T-helper 2 cell treated with Interferon-gamma antibody and Interleukin-4, amounts not matched to agents 5 μg/mL and 100 μg/mL, for 36 hours (primary cell): ENCODE measurements at regions not wholly inside any gene's neighbourhood (a gene's known extent, or its start where the extent isn't known, plus 50 kb on each side); places are given as distances from the start of the nearest gene placed in this dataset.

Experiments used
- DNase-seq: peaks from one replicate; pipeline ENCODE4 v3.0.0; 2021; ENCODE audit warnings: low spot score
- H3K27ac Mint-ChIP-seq: one replicate; pipeline ENCODE4 v1.8.0; 2021; ENCODE audit warnings: mild to moderate bottlenecking, mixed read lengths
- H3K27me3 Mint-ChIP-seq: one replicate; pipeline ENCODE4 v1.8.0; 2021; ENCODE audit warnings: low read depth, mixed read lengths
- H3K36me3 Mint-ChIP-seq: one replicate; pipeline ENCODE4 v1.8.0; 2021; ENCODE audit warnings: low read depth, mixed read lengths
- H3K4me1 Mint-ChIP-seq: one replicate; pipeline ENCODE4 v1.8.0; 2021; ENCODE audit warnings: low read depth, mixed read lengths
- H3K4me3 Mint-ChIP-seq: one replicate; pipeline ENCODE4 v1.8.0; 2022; ENCODE audit warnings: mild to moderate bottlenecking, moderate library complexity, mixed read lengths
- H3K9me3 Mint-ChIP-seq: one replicate; pipeline ENCODE4 v1.8.0; 2021; ENCODE audit warnings: mixed read lengths

GRCh38 chr7:41885748-41886147 is 182.9 kb upstream of the INHBA start:
- Mint-ChIP-seq H3K36me3 (peaks cover 24% of the 10 kb centered on the region), H3K27me3 (no peaks in the 10 kb centered on the region), H3K4me3 (no peak overlapping the region), H3K27ac (no peak overlapping the region), H3K9me3 (peaks cover 17% of the 10 kb centered on the region), H3K4me1 (peaks cover 45% of the 10 kb centered on the region)
- DNase-seq = no peak

- H3K36me3 Mint-ChIP-seq = peaks cover 29% of the 10 kb centered on the region
- H3K4me1 Mint-ChIP-seq = peaks cover 49% of the 10 kb centered on the region
- DNase-seq = no peak
- H3K27ac Mint-ChIP-seq = no peak overlapping the region
- H3K4me3 Mint-ChIP-seq = no peak overlapping the region
- peaks cover 20% of the 10 kb centered on the region for H3K9me3 Mint-ChIP-seq
- no peaks in the 10 kb centered on the region for H3K27me3 Mint-ChIP-seq
Observed at GRCh38 chr7:41885078-41885477, 182.2 kb upstream of the INHBA start.

GRCh38 chr7:41882745-41883420 is 180.0 kb upstream of the INHBA start:
- peaks cover 35% of the 10 kb centered on the region for H3K36me3 Mint-ChIP-seq
- peak overlapping the region; percentile 80 for H3K4me3 Mint-ChIP-seq
- peaks cover 25% of the 10 kb centered on the region for H3K9me3 Mint-ChIP-seq
- H3K27ac Mint-ChIP-seq = peak overlapping the region; percentile 98
- no peak for DNase-seq
- H3K4me1 Mint-ChIP-seq = peaks cover 44% of the 10 kb centered on the region
- no peaks in the 10 kb centered on the region for H3K27me3 Mint-ChIP-seq

GRCh38 chr7:41882256-41882655 is 179.4 kb upstream of the INHBA start:
- DNase-seq = no peak
- H3K27ac Mint-ChIP-seq = peak overlapping the region; percentile 98
- no peaks in the 10 kb centered on the region for H3K27me3 Mint-ChIP-seq
- H3K9me3 Mint-ChIP-seq = peaks cover 25% of the 10 kb centered on the region
- H3K36me3 Mint-ChIP-seq = peaks cover 35% of the 10 kb centered on the region
- peak overlapping the region; percentile 80 for H3K4me3 Mint-ChIP-seq
- peaks cover 39% of the 10 kb centered on the region for H3K4me1 Mint-ChIP-seq

- Mint-ChIP-seq H3K4me3 (peak overlapping the region; percentile 80), H3K36me3 (peaks cover 35% of the 10 kb centered on the region), H3K27me3 (no peaks in the 10 kb centered on the region), H3K9me3 (peaks cover 25% of the 10 kb centered on the region), H3K4me1 (peaks cover 40% of the 10 kb centered on the region), H3K27ac (peak overlapping the region; percentile 98)
- peak; percentile 90 for DNase-seq
Observed at GRCh38 chr7:41881331-41882130, 178.6 kb upstream of the INHBA start.

GRCh38 chr7:41880107-41880506 is 177.2 kb upstream of the INHBA start:
- Mint-ChIP-seq H3K4me1 (peaks cover 45% of the 10 kb centered on the region), H3K4me3 (no peak overlapping the region), H3K9me3 (peaks cover 25% of the 10 kb centered on the region), H3K27me3 (no peaks in the 10 kb centered on the region), H3K36me3 (peaks cover 38% of the 10 kb centered on the region), H3K27ac (peak overlapping the region; percentile 98)
- no peak for DNase-seq

- Mint-ChIP-seq H3K4me1 (peaks cover 46% of the 10 kb centered on the region), H3K36me3 (peaks cover 38% of the 10 kb centered on the region), H3K9me3 (peaks cover 25% of the 10 kb centered on the region), H3K4me3 (no peak overlapping the region), H3K27me3 (no peaks in the 10 kb centered on the region), H3K27ac (no peak overlapping the region)
- no peak for DNase-seq
Observed at GRCh38 chr7:41879403-41879802, 176.5 kb upstream of the INHBA start.

GRCh38 chr7:41878309-41879295 is 175.7 kb upstream of the INHBA start:
- peaks cover 38% of the 10 kb centered on the region for H3K36me3 Mint-ChIP-seq
- H3K4me3 Mint-ChIP-seq = no peak overlapping the region
- no peak for DNase-seq
- peaks cover 25% of the 10 kb centered on the region for H3K9me3 Mint-ChIP-seq
- peaks cover 54% of the 10 kb centered on the region for H3K4me1 Mint-ChIP-seq
- no peaks in the 10 kb centered on the region for H3K27me3 Mint-ChIP-seq
- no peak overlapping the region for H3K27ac Mint-ChIP-seq

- H3K9me3 Mint-ChIP-seq = peaks cover 17% of the 10 kb centered on the region
- H3K27ac Mint-ChIP-seq = no peak overlapping the region
- H3K4me1 Mint-ChIP-seq = peaks cover 50% of the 10 kb centered on the region
- H3K36me3 Mint-ChIP-seq = peaks cover 27% of the 10 kb centered on the region
- DNase-seq = no peak
- H3K27me3 Mint-ChIP-seq = no peaks in the 10 kb centered on the region
- no peak overlapping the region for H3K4me3 Mint-ChIP-seq
Observed at GRCh38 chr7:41877118-41877517, 174.2 kb upstream of the INHBA start.

- Mint-ChIP-seq H3K27ac (no peak overlapping the region), H3K27me3 (no peaks in the 10 kb centered on the region), H3K36me3 (peaks cover 19% of the 10 kb centered on the region), H3K9me3 (peaks cover 13% of the 10 kb centered on the region), H3K4me1 (peaks cover 40% of the 10 kb centered on the region), H3K4me3 (no peak overlapping the region)
- DNase-seq = no peak
Observed at GRCh38 chr7:41875513-41875912, 172.6 kb upstream of the INHBA start.

- DNase-seq = peak; percentile 26
- Mint-ChIP-seq H3K4me3 (peak overlapping the region; percentile 61), H3K36me3 (peaks cover 11% of the 10 kb centered on the region), H3K27me3 (no peaks in the 10 kb centered on the region), H3K27ac (peak overlapping the region; percentile 68), H3K9me3 (peaks cover 7% of the 10 kb centered on the region), H3K4me1 (peaks cover 43% of the 10 kb centered on the region)
Observed at GRCh38 chr7:41874201-41874785, 171.4 kb upstream of the INHBA start.

- peaks cover 11% of the 10 kb centered on the region for H3K36me3 Mint-ChIP-seq
- no peak overlapping the region for H3K27ac Mint-ChIP-seq
- peak overlapping the region; percentile 2 for H3K4me3 Mint-ChIP-seq
- H3K9me3 Mint-ChIP-seq = peaks cover 7% of the 10 kb centered on the region
- no peaks in the 10 kb centered on the region for H3K27me3 Mint-ChIP-seq
- H3K4me1 Mint-ChIP-seq = peaks cover 43% of the 10 kb centered on the region
- no peak for DNase-seq
Observed at GRCh38 chr7:41873741-41874140, 170.9 kb upstream of the INHBA start.

GRCh38 chr7:41872966-41873365 is 170.1 kb upstream of the INHBA start:
- peaks cover 43% of the 10 kb centered on the region for H3K4me1 Mint-ChIP-seq
- no peak overlapping the region for H3K4me3 Mint-ChIP-seq
- H3K27ac Mint-ChIP-seq = no peak overlapping the region

More at GRCh38 chr7:41872966-41873365, 170.1 kb upstream of the INHBA start:
- H3K9me3 Mint-ChIP-seq = peaks cover 7% of the 10 kb centered on the region
- no peak for DNase-seq
- H3K27me3 Mint-ChIP-seq = no peaks in the 10 kb centered on the region
- H3K36me3 Mint-ChIP-seq = peaks cover 11% of the 10 kb centered on the region
